ENCODE measurements at regions not wholly inside any gene's neighbourhood (a gene's known extent, or its start where the extent isn't known, plus 50 kb on each side); places are given as distances from the start of the nearest gene placed in this dataset.
"Not testable (repeated sequence)": the region's sequence is repeated elsewhere in the genome, so short reads cannot be mapped to it uniquely, and the experiment has no call there.

GRCh38 chr9:78714576-78714975 is 417.7 kb downstream of the PSAT1 start:
- POLR2A ChIA-PET = no interaction called here
- no peak for ATAC-seq (replicated peaks in 1 of 4)

DNA sequence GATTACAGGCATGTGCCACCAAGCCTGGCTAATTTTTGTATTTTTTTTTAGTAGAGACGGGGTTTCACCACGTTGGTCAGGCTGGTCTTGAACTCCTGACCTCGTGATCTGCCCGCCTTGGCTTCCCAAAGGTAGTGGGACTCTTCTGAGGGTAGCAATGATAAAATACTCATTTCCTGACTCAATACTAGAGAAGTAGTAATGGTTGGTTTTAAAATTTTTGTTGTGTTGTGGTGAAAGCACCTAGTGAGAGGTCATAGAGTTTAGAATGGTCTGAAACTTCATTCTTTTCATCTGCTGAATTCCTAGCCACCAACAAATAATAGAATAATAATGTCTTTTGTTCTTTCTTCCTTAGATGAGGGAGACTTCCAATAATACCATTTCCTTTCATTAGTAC is 422.1 kb downstream of the PSAT1 start:
- H3K36me3 Mint-ChIP-seq; ATAC-seq (replicated peaks in 1 of 4); H3K4me3 Mint-ChIP-seq; H3K27ac Mint-ChIP-seq; H3K4me1 ChIP-seq (ENCODE audit: control insufficient read depth in 1 of 2, extremely low read depth in 1 of 2, insufficient read depth in 2 of 2, low read length in 2 of 2); H3K4me3 ChIP-seq (ENCODE audit: control insufficient read depth in 1 of 2, extremely low read depth in 1 of 2, low read length in 1 of 2); H3K27ac ChIP-seq (ENCODE audit: low read length); POLR2A ChIA-PET; H3K36me3 ChIP-seq (ENCODE audit: control insufficient read depth in 2 of 2, extremely low read depth in 1 of 2, insufficient read depth in 1 of 2, low read length in 1 of 2); H3K27me3 ChIP-seq (replicated peaks in 1 of 2; ENCODE audit: control insufficient read depth in 2 of 2, extremely low read depth in 1 of 2, insufficient read depth in 2 of 2, low read length in 1 of 2); CTCF ChIA-PET; H3K9me3 Mint-ChIP-seq; DNase-seq; H3K9me3 ChIP-seq; H3K4me1 Mint-ChIP-seq; H3K27me3 Mint-ChIP-seq: not testable (repeated sequence)
- WGBS (ENCODE audit: insufficient coverage) = no CpG with 5 or more reads among the region's 4 CpGs

More at GRCh38 chr9:78714576-78714975, 417.7 kb downstream of the PSAT1 start:
- Mint-ChIP-seq H3K27me3 (peaks cover 0 to 4% of the 10 kb centered on the region in 2 donors), H3K4me3 (no peak overlapping the region), H3K4me1 (no peaks in the 10 kb centered on the region), H3K27ac (no peak overlapping the region), H3K9me3 (no peaks in the 10 kb centered on the region), H3K36me3 (no peaks in the 10 kb centered on the region)
- Histone ChIP-seq H3K27me3 (replicated peaks in 1 of 2; ENCODE audit: control insufficient read depth in 2 of 2, extremely low read depth in 1 of 2, insufficient read depth in 2 of 2, low read length in 1 of 2) (no peaks in the 10 kb centered on the region), H3K36me3 (ENCODE audit: control insufficient read depth in 2 of 2, extremely low read depth in 1 of 2, insufficient read depth in 1 of 2, low read length in 1 of 2) (no peaks in the 10 kb centered on the region), H3K27ac (ENCODE audit: low read length) (no peak overlapping the region), H3K4me1 (ENCODE audit: control insufficient read depth in 1 of 2, extremely low read depth in 1 of 2, insufficient read depth in 2 of 2, low read length in 2 of 2) (no peaks in the 10 kb centered on the region), H3K4me3 (ENCODE audit: control insufficient read depth in 1 of 2, extremely low read depth in 1 of 2, low read length in 1 of 2) (no peak overlapping the region), H3K9me3 (no peaks in the 10 kb centered on the region)
- CTCF ChIA-PET = no interaction called here
- no CpG with 5 or more reads among the region's 2 CpGs for WGBS (ENCODE audit: insufficient coverage)
- no peak for DNase-seq

- POLR2A ChIA-PET = no interaction called here
- no CpG with 5 or more reads among the region's 2 CpGs for WGBS (ENCODE audit: insufficient coverage)
- Mint-ChIP-seq H3K27ac (no peak overlapping the region), H3K9me3 (peaks cover 4 to 36% (median 13%) of the 10 kb centered on the region in 3 donors), H3K4me1 (no peaks in the 10 kb centered on the region), H3K36me3 (no peaks in the 10 kb centered on the region), H3K4me3 (no peak overlapping the region), H3K27me3 (no peaks in the 10 kb centered on the region)
- Histone ChIP-seq H3K9me3 (peaks cover 2% of the 10 kb centered on the region), H3K36me3 (ENCODE audit: control insufficient read depth in 2 of 2, extremely low read depth in 1 of 2, insufficient read depth in 1 of 2, low read length in 1 of 2) (no peaks in the 10 kb centered on the region), H3K27ac (ENCODE audit: low read length) (no peak overlapping the region), H3K27me3 (replicated peaks in 1 of 2; ENCODE audit: control insufficient read depth in 2 of 2, extremely low read depth in 1 of 2, insufficient read depth in 2 of 2, low read length in 1 of 2) (no peaks in the 10 kb centered on the region), H3K4me1 (ENCODE audit: control insufficient read depth in 1 of 2, extremely low read depth in 1 of 2, insufficient read depth in 2 of 2, low read length in 2 of 2) (no peaks in the 10 kb centered on the region), H3K4me3 (ENCODE audit: control insufficient read depth in 1 of 2, extremely low read depth in 1 of 2, low read length in 1 of 2) (no peak overlapping the region)
- no peak for ATAC-seq (replicated peaks in 1 of 4)
- CTCF ChIA-PET = no interaction called here
- DNase-seq = no peak
Observed at GRCh38 chr9:78724896-78725295, 428.0 kb downstream of the PSAT1 start.

DNA sequence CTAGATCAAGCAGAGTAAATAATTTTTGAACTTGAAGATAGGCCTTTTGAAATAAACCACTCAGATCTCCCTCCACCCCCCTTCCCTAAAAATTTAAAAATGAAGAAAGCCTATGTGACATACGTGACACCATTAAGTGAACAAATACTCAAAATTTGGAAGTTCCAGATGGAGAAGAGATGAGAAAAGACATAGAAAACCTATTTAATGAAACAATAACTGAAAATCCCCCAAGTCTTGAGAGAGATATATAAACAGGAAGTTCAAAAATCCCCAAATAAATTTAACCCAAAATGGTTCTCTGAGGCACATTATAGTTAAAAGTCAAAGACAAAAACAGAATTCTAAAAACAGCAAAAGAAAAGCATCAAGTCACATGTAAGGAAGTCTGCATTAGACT is 428.6 kb downstream of the PSAT1 start:
- no CpG with 5 or more reads among the region's 1 CpG for WGBS (ENCODE audit: insufficient coverage)
- DNase-seq (no peak), ATAC-seq (replicated peaks in 1 of 4) (no peak)
- H3K36me3 Mint-ChIP-seq = no peaks in the 10 kb centered on the region
- no peaks in the 10 kb centered on the region for H3K27me3 ChIP-seq (replicated peaks in 1 of 2; ENCODE audit: control insufficient read depth in 2 of 2, extremely low read depth in 1 of 2, insufficient read depth in 2 of 2, low read length in 1 of 2)
- H3K4me3 Mint-ChIP-seq = no peak overlapping the region
- no peaks in the 10 kb centered on the region for H3K4me1 ChIP-seq (ENCODE audit: control insufficient read depth in 1 of 2, extremely low read depth in 1 of 2, insufficient read depth in 2 of 2, low read length in 2 of 2)
- H3K27ac Mint-ChIP-seq = no peak overlapping the region
- H3K36me3 ChIP-seq (ENCODE audit: control insufficient read depth in 2 of 2, extremely low read depth in 1 of 2, insufficient read depth in 1 of 2, low read length in 1 of 2) = no peaks in the 10 kb centered on the region
- no peaks in the 10 kb centered on the region for H3K27me3 Mint-ChIP-seq
- POLR2A ChIA-PET = no interaction called here
- H3K4me3 ChIP-seq (ENCODE audit: control insufficient read depth in 1 of 2, extremely low read depth in 1 of 2, low read length in 1 of 2) = no peak overlapping the region
- no peaks in the 10 kb centered on the region for H3K4me1 Mint-ChIP-seq
- CTCF ChIA-PET = no interaction called here
- H3K9me3 ChIP-seq = peaks cover 2% of the 10 kb centered on the region
- peaks cover 4 to 36% (median 13%) of the 10 kb centered on the region in 3 donors for H3K9me3 Mint-ChIP-seq
- no peak overlapping the region for H3K27ac ChIP-seq (ENCODE audit: low read length)

- no peaks in the 10 kb centered on the region for H3K4me1 ChIP-seq (ENCODE audit: control insufficient read depth in 1 of 2, extremely low read depth in 1 of 2, insufficient read depth in 2 of 2, low read length in 2 of 2)
- H3K27me3 Mint-ChIP-seq = no peaks in the 10 kb centered on the region
- no peaks in the 10 kb centered on the region for H3K36me3 Mint-ChIP-seq
- H3K27me3 ChIP-seq (replicated peaks in 1 of 2; ENCODE audit: control insufficient read depth in 2 of 2, extremely low read depth in 1 of 2, insufficient read depth in 2 of 2, low read length in 1 of 2) = no peaks in the 10 kb centered on the region
- no peak overlapping the region for H3K4me3 Mint-ChIP-seq
- H3K27ac ChIP-seq (ENCODE audit: low read length) = no peak overlapping the region
- no peaks in the 10 kb centered on the region for H3K36me3 ChIP-seq (ENCODE audit: control insufficient read depth in 2 of 2, extremely low read depth in 1 of 2, insufficient read depth in 1 of 2, low read length in 1 of 2)
- ChIA-PET POLR2A (no interaction called here), CTCF (no interaction called here)
- no peaks in the 10 kb centered on the region for H3K9me3 ChIP-seq
- peaks cover 0 to 4% (median 3%) of the 10 kb centered on the region in 3 donors for H3K9me3 Mint-ChIP-seq
- H3K27ac Mint-ChIP-seq = no peak overlapping the region
- DNase-seq = no peak
- no CpG with 5 or more reads among the region's 5 CpGs for WGBS (ENCODE audit: insufficient coverage)
- no peak overlapping the region for H3K4me3 ChIP-seq (ENCODE audit: control insufficient read depth in 1 of 2, extremely low read depth in 1 of 2, low read length in 1 of 2)
- no peaks in the 10 kb centered on the region for H3K4me1 Mint-ChIP-seq
- ATAC-seq (replicated peaks in 1 of 4) = no peak
Observed at GRCh38 chr9:78745331-78745730, 448.4 kb downstream of the PSAT1 start.

GRCh38 chr9:78746010-78746409 is 449.1 kb downstream of the PSAT1 start:
- no peak overlapping the region for H3K27ac ChIP-seq (ENCODE audit: low read length)
- H3K27ac Mint-ChIP-seq = no peak overlapping the region
- H3K9me3 ChIP-seq = no peaks in the 10 kb centered on the region
- no peaks in the 10 kb centered on the region for H3K4me1 ChIP-seq (ENCODE audit: control insufficient read depth in 1 of 2, extremely low read depth in 1 of 2, insufficient read depth in 2 of 2, low read length in 2 of 2)
- no peak overlapping the region for H3K4me3 Mint-ChIP-seq
- ATAC-seq (replicated peaks in 1 of 4) (no peak), DNase-seq (no peak)
- no peaks in the 10 kb centered on the region for H3K36me3 Mint-ChIP-seq
- no peaks in the 10 kb centered on the region for H3K4me1 Mint-ChIP-seq
- no peak overlapping the region for H3K4me3 ChIP-seq (ENCODE audit: control insufficient read depth in 1 of 2, extremely low read depth in 1 of 2, low read length in 1 of 2)
- no peaks in the 10 kb centered on the region for H3K36me3 ChIP-seq (ENCODE audit: control insufficient read depth in 2 of 2, extremely low read depth in 1 of 2, insufficient read depth in 1 of 2, low read length in 1 of 2)
- no peaks in the 10 kb centered on the region for H3K27me3 ChIP-seq (replicated peaks in 1 of 2; ENCODE audit: control insufficient read depth in 2 of 2, extremely low read depth in 1 of 2, insufficient read depth in 2 of 2, low read length in 1 of 2)
- CTCF ChIA-PET = no interaction called here
- H3K27me3 Mint-ChIP-seq = no peaks in the 10 kb centered on the region
- no CpG with 5 or more reads among the region's 3 CpGs for WGBS (ENCODE audit: insufficient coverage)
- peaks cover 0 to 4% (median 0%) of the 10 kb centered on the region in 3 donors for H3K9me3 Mint-ChIP-seq
- POLR2A ChIA-PET = interaction anchor here in 1 of 2 donors (0.6 kb wide), 1 partner anchor 72 kb away, joined by 4 read pairs; no protein-coding TSS in a partner anchor

DNA sequence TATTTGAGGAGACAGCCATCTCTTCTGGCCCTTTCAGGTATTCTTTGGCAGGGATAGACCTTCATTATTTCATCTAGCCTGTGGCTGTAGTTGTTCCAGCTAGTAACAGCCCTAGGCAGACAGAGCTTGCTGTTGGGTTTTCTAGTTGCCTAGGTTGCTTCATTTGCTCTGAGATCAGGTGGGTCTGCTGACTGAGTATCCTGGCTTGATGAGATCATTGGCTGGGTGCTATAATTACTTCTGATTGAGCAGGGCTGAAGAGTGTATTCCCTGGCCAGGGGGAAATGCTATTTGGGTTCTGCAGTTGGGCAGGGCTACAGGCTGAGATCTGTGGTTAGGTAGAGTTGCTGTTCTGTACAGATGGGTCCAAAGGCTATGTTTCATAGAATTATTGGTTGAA is 456.1 kb downstream of the PSAT1 start:
- no peak overlapping the region for H3K4me3 ChIP-seq (ENCODE audit: control insufficient read depth in 1 of 2, extremely low read depth in 1 of 2, low read length in 1 of 2)
- CTCF ChIA-PET = no interaction called here

More for the DNA sequence above, 456.1 kb downstream of the PSAT1 start:
- no peaks in the 10 kb centered on the region for H3K4me1 Mint-ChIP-seq
- POLR2A ChIA-PET = no interaction called here
- no peak overlapping the region for H3K4me3 Mint-ChIP-seq
- ATAC-seq (replicated peaks in 1 of 4) (no peak), DNase-seq (no peak)
- Histone ChIP-seq H3K27ac (ENCODE audit: low read length) (no peak overlapping the region), H3K27me3 (replicated peaks in 1 of 2; ENCODE audit: control insufficient read depth in 2 of 2, extremely low read depth in 1 of 2, insufficient read depth in 2 of 2, low read length in 1 of 2) (no peaks in the 10 kb centered on the region), H3K4me1 (ENCODE audit: control insufficient read depth in 1 of 2, extremely low read depth in 1 of 2, insufficient read depth in 2 of 2, low read length in 2 of 2) (no peaks in the 10 kb centered on the region), H3K36me3 (ENCODE audit: control insufficient read depth in 2 of 2, extremely low read depth in 1 of 2, insufficient read depth in 1 of 2, low read length in 1 of 2) (no peaks in the 10 kb centered on the region), H3K9me3 (no peaks in the 10 kb centered on the region)
- no peak overlapping the region for H3K27ac Mint-ChIP-seq
- H3K27me3 Mint-ChIP-seq = peaks cover 0 to 6% of the 10 kb centered on the region in 2 donors
- H3K36me3 Mint-ChIP-seq = no peaks in the 10 kb centered on the region
- peaks cover 0 to 10% (median 0%) of the 10 kb centered on the region in 3 donors for H3K9me3 Mint-ChIP-seq

Data from T-cell (primary cell).